PFSK-1 (cell line): ENCODE measurements at regions not wholly inside any gene's neighbourhood (a gene's known extent, or its start where the extent isn't known, plus 50 kb on each side); places are given as distances from the start of the nearest gene placed in this dataset.

Experiments
- POLR2AphosphoS5 ChIP-seq: IDR thresholded peaks from 2 replicates; pipeline ENCODE4 v1.6.1; 2012; ENCODE audit warnings: low read depth, mild to moderate bottlenecking, control low read depth, low read length, moderate library complexity
- TAF1 ChIP-seq: IDR thresholded peaks from 2 replicates; pipeline ENCODE4 v1.6.1; 2012; ENCODE audit warnings: low read length, control low read depth, borderline replicate concordance; ENCODE audit not compliant: insufficient read depth
- TF ChIP-seq, protein P1 (sequence below), 2 experiments: IDR thresholded peaks; 2 replicates each; pipeline versions ENCODE4 v1.6.1 to v1.8.0; 2011 to 2012; ENCODE audit warnings: low read depth in 2 of 2, low read length in 2 of 2, control low read depth in 1 of 2, inconsistent platforms in 1 of 2, mild to moderate bottlenecking in 1 of 2, moderate library complexity in 1 of 2; ENCODE audit not compliant: insufficient read depth in 1 of 2

DNA sequence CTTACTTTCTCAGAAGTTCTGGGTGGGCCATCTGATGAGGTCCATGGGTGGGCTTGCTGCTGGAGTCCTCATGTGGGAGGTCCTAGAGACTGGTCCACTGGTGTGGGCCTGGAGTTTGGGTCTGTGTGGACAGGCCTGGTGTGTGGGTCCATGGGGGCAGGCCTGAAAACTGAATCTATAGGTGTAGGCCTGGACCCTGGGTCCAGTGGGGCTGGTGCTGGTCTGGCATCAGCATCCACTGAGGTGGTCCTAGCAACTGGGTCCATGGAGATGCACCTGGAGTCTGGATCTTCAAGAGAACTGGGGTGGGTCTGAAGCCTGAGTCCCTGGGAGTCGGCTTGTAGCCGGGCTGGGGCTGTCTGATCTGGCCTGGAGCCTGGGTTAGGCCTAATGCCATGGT, 253.8 kb upstream of the CCL2 start:
- TF ChIP-seq TAF1: no peak
- TF ChIP-seq POLR2AphosphoS5: no peak
- TF ChIP-seq, protein P1, sequence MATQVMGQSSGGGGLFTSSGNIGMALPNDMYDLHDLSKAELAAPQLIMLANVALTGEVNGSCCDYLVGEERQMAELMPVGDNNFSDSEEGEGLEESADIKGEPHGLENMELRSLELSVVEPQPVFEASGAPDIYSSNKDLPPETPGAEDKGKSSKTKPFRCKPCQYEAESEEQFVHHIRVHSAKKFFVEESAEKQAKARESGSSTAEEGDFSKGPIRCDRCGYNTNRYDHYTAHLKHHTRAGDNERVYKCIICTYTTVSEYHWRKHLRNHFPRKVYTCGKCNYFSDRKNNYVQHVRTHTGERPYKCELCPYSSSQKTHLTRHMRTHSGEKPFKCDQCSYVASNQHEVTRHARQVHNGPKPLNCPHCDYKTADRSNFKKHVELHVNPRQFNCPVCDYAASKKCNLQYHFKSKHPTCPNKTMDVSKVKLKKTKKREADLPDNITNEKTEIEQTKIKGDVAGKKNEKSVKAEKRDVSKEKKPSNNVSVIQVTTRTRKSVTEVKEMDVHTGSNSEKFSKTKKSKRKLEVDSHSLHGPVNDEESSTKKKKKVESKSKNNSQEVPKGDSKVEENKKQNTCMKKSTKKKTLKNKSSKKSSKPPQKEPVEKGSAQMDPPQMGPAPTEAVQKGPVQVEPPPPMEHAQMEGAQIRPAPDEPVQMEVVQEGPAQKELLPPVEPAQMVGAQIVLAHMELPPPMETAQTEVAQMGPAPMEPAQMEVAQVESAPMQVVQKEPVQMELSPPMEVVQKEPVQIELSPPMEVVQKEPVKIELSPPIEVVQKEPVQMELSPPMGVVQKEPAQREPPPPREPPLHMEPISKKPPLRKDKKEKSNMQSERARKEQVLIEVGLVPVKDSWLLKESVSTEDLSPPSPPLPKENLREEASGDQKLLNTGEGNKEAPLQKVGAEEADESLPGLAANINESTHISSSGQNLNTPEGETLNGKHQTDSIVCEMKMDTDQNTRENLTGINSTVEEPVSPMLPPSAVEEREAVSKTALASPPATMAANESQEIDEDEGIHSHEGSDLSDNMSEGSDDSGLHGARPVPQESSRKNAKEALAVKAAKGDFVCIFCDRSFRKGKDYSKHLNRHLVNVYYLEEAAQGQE (IDR thresholded peaks at IDR 0.05; ENCODE audit: insufficient read depth in 1 of 2, low read depth in 2 of 2, low read length in 2 of 2): no peak
